GM18861 (cell line): ENCODE measurements at regions not wholly inside any gene's neighbourhood (a gene's known extent, or its start where the extent isn't known, plus 50 kb on each side); places are given as distances from the start of the nearest gene placed in this dataset.
"Not testable (repeated sequence)": the region's sequence is repeated elsewhere in the genome, so short reads cannot be mapped to it uniquely, and the experiment has no call there.

ENCODE experiments used
- ATAC-seq: cut with Tn5 transposase; IDR thresholded peaks from one replicate; pipeline ENCODE4 v1.9.1; 2021; ENCODE audit not compliant: unreplicated experiment

DNA sequence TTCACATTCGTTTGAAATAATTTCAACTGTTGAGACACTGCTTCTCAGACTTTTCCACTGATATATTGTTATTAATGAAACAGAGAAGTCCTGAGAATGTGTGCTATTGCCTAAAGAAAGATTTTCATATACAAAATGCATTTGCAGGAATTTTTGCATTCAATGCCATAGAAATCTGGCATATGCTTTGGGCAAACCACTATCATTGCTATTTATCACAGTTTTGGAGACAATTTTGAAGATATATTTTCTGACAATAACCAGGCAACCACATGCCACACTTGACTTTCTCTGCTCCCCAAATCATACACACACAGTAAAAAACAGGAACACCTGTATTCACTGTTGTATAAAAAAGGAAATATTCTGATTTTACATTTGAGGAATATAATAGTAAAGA, 1303.7 kb upstream of the IGFBP7 start:
- no peak for ATAC-seq

DNA sequence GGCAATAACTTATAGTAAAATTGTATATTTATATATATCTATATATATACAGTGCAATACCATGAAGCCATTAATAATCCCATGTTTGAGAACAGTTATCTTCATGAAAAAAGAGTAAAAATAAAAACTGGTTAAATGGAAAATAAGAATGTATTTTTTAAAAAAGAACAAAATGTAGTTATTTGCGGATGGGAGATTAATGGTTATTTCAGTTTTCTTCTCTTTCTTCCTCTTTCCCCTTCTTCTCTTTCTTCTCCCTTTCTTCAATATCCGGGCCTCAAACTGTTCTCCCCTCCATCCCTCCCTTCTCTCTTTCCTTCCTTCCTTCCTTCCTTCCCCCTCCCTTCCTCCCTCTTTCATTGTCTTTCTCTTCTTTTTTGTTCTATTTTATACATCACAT, 1301.7 kb upstream of the IGFBP7 start:
- no peak for ATAC-seq

GRCh38 chr4:58406762-58407161, 1296.6 kb upstream of the IGFBP7 start:
- ATAC-seq, result no peak

DNA sequence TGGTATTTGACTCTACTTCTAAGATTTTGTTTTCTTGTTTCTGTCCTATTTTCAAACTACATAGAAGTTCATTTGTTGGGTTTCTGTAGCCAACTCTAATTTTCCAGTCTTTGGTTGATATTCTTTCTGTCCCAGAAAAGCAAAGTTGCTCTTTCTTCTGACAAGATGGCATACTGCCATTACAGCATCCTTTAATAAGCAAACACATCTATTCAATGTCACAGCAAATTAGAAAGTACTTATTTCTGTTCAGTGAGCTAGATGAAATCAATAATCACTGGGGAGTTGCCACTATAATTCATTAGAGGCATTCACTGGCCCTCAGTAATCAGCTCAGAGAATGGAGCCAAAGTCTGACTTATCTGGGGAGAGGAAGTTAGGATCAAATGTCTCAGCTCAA, 1258.0 kb upstream of the IGFBP7 start:
- no peak for ATAC-seq

- no peak for ATAC-seq
These were observed 1250.4 kb upstream of the IGFBP7 start for GRCh38 chr4:58360354-58361133.

DNA sequence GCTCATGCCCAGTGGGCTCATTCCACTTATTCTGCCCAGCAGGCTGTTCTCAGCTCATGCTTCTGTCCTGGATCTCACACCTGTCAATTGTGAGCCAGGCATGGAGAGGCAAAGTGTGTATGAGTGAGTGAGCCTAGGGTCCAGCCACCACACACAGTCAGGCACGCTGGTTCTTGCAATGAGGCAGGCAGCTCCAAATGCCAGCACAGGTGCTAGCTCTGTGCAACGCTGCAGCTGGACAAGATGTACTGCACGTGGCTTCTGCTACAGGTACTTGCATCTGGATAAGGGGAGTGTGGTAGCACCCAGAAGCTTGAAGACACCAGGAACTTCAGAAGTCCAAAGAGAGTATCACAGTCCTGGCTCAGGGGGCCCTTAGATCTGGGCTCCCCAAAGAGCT, 1249.4 kb upstream of the IGFBP7 start:
- ATAC-seq, result no peak

GRCh38 chr4:58357947-58358346, 1247.8 kb upstream of the IGFBP7 start:
- ATAC-seq, result no peak

- no peak for ATAC-seq
These were observed 1214.9 kb upstream of the IGFBP7 start for GRCh38 chr4:58325070-58325469.

DNA sequence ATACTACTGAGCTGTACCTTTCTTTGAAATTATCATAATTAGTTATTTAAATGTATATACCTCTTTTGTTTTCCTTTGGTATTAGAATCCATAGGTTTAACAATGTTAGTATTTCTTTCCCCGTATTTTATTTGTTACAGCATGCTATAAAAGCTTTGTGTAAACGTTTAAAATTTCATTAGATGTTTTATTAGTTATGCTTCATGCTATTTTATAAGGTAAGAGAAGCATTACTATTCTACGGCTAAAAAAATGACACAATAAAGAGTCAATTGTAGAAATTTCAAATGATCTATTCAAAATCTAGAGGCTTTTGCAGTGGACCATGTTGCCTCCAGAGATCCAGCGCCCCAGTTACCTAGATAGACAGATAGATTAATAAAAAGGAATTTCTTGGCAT, 1203.3 kb upstream of the IGFBP7 start:
- ATAC-seq, result no peak

DNA sequence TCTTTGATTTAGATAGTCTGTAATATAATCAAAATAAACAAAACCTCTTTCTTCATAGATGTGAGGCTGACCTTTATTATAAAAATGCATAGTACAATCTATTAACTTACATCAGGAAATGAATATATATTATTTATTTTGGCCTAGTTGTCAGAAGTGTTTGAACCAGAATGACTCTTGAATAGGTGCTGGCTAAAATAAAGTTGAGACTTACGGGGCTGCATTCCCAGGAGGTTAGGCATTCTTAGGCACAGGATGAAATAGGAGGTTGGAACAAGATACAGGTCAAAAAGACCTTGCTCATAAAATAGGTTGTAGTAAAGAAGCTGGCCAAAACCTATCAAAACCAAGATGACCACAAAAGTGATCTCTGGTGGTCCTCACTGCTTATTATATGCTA, 1193.3 kb upstream of the IGFBP7 start:
- no peak for ATAC-seq

- no peak for ATAC-seq
These were observed 1191.3 kb upstream of the IGFBP7 start for GRCh38 chr4:58301376-58301999.

GRCh38 chr4:58286335-58286734, 1176.2 kb upstream of the IGFBP7 start:
- no peak for ATAC-seq

DNA sequence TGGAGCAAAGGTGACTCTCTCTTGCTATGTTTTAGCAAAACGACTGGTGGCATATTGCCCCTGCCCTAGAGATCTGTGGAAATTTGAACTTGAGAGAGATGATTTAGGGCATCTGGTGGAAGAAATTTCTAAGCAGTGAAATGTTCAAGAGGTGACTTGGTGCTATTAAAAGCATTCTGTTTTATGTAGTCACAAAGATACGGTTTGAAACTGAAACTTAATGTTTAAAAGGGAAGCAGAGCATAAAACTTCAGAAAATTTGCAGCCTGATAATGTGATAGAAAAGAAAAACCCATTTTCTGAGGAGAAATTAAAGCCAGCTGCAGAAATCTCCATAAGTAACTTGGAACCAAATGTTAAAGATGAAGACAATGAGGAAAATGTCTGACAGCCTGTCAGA, 1170.7 kb upstream of the IGFBP7 start:
- not testable (repeated sequence) for ATAC-seq

GRCh38 chr4:58275856-58276255, 1165.7 kb upstream of the IGFBP7 start:
- ATAC-seq, result no peak

DNA sequence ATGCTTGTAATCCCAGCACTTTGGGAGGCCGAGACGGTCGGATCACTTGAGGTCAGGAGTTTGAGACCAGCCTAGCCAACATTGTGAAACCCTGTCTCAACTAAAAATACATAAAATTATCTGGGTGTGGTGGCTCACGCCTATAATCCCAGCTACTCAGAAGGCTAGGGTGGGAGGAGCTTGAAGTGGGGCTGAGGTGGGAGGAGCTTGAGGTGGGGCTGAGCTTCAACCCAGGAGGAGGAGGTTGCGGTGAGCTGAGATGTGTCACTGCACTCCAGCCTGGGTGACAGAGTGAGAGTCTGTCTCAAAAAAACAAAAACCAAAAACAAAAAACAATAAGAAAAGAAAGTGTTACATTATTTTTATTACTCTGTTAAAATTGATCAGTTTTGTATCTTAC, 1164.4 kb upstream of the IGFBP7 start:
- ATAC-seq, result no peak

DNA sequence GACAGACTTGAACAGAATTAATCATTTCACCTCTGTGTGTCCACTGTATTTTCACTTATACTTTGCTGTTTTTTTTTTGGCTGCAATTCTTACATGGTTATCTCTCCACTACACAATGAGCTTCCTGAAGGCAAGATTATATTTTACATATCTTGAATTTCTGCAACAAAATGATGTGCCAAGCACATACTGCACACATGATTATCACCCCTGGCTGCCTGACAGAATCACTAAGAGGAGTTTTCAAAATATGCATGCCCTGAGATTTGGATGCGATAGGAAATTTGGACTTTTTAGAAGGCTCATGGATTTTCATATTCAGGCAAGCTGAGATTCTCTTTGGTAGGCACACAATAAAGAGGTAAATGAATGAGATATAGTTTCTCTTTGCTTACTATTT, 1162.1 kb upstream of the IGFBP7 start:
- ATAC-seq, result no peak

- ATAC-seq, result no peak
These were observed 1155.5 kb upstream of the IGFBP7 start for GRCh38 chr4:58265734-58266133.

GRCh38 chr4:58261526-58261925, 1151.3 kb upstream of the IGFBP7 start:
- no peak for ATAC-seq

GRCh38 chr4:58254291-58254690, 1144.1 kb upstream of the IGFBP7 start:
- no peak for ATAC-seq

- no peak for ATAC-seq
These were observed 1142.5 kb upstream of the IGFBP7 start for GRCh38 chr4:58252656-58253055.

GRCh38 chr4:58247792-58248191, 1137.6 kb upstream of the IGFBP7 start:
- ATAC-seq, result no peak

GRCh38 chr4:58225460-58225859, 1115.3 kb upstream of the IGFBP7 start:
- no peak for ATAC-seq

GRCh38 chr4:58219179-58219578, 1109.0 kb upstream of the IGFBP7 start:
- ATAC-seq, result no peak
